ENCODE measurements at regions not wholly inside any gene's neighbourhood (a gene's known extent, or its start where the extent isn't known, plus 50 kb on each side); places are given as distances from the start of the nearest gene placed in this dataset.

DNA sequence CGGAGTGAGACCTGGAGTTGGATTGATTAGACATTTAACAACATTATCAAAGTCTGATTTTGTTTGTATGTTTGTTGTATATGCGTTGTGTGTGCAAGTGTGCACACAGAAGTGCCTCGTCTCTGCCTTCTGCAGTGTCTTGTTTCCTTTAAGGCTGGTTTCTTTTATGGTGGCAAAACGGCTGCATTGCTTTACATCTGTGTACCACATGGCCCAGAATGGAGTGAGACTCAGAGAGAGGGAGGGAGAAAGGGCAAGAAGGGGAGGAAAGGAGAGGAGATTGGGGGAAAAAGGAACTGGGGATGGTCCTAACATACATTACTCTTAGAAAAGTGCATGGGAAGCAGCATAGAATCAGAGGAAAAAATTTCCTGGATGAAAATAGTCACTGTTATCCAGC is 99.7 kb upstream of the WLS start:
- no peaks in the 10 kb centered on the region for H3K9me3 ChIP-seq (ENCODE audit: insufficient read depth, low read length)
- H3K4me1 ChIP-seq (ENCODE audit: insufficient read depth, insufficient read length), result no peaks in the 10 kb centered on the region
- no peak overlapping the region for H3K9ac ChIP-seq (ENCODE audit: insufficient read length, low read depth)
- no peak for TF ChIP-seq YY1 (IDR thresholded peaks at IDR 0.05; ENCODE audit: insufficient read depth, insufficient read length)
- TF ChIP-seq ZNF274 (IDR thresholded peaks at IDR 0.05; ENCODE audit: low read depth, low read length), result no peak
- no peak for TF ChIP-seq SUZ12 (IDR thresholded peaks at IDR 0.05; ENCODE audit: extremely low read depth, insufficient read depth, insufficient read length)
- no peaks in the 10 kb centered on the region for H3K27me3 ChIP-seq (ENCODE audit: insufficient read depth, insufficient read length)
- H3K36me3 ChIP-seq (ENCODE audit: insufficient read depth, insufficient read length, low read length), result no peaks in the 10 kb centered on the region
- DNase-seq (ENCODE audit: low read depth, low spot score), result no peak
- no peak overlapping the region for H3K4me3 ChIP-seq (ENCODE audit: insufficient read length, low read depth)

DNA sequence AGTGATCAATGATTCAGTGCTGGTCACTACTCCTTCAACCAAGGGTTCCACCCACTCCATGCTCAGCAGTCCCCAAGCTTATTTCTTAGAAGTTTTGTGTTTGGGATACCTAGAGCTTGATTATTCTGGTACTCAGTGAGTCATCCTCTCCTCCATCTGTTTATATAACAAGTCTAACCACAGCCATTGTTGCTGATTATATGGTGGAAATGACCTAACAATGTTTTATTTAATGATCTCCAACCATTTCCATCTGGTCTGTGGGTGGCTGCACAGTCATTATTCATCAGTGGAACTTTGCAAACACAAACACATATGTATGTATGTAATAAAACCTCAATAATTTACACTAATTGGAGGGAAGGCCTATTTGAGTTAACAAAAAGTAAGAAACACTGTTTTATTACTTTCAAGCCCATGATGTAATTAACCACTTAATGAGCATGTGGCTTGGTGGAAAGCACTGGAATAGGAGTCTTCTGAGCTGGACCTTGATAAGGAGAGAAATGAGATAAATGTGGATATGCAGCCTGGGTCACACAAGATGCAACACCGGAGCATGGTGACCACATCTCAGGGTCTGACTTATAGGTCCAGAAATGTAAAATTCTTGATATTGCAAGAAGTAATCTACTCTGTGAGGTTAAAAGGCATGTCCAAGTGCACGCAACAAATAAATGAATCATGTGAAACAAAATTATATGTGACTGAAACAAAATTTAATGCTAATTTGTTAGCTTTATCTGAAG is 99.0 kb upstream of the WLS start:
- no peak overlapping the region for H3K9ac ChIP-seq (ENCODE audit: insufficient read length, low read depth)
- H3K4me3 ChIP-seq (ENCODE audit: insufficient read length, low read depth), result no peak overlapping the region
- no peaks in the 10 kb centered on the region for H3K9me3 ChIP-seq (ENCODE audit: insufficient read depth, low read length)
- H3K27me3 ChIP-seq (ENCODE audit: insufficient read depth, insufficient read length), result no peaks in the 10 kb centered on the region
- no peak for DNase-seq (ENCODE audit: low read depth, low spot score)
- H3K36me3 ChIP-seq (ENCODE audit: insufficient read depth, insufficient read length, low read length), result no peaks in the 10 kb centered on the region
- no peaks in the 10 kb centered on the region for H3K4me1 ChIP-seq (ENCODE audit: insufficient read depth, insufficient read length)
- TF ChIP-seq YY1 (IDR thresholded peaks at IDR 0.05; ENCODE audit: insufficient read depth, insufficient read length), result no peak
- TF ChIP-seq ZNF274 (IDR thresholded peaks at IDR 0.05; ENCODE audit: low read depth, low read length), result no peak
- TF ChIP-seq SUZ12 (IDR thresholded peaks at IDR 0.05; ENCODE audit: extremely low read depth, insufficient read depth, insufficient read length), result no peak

DNA sequence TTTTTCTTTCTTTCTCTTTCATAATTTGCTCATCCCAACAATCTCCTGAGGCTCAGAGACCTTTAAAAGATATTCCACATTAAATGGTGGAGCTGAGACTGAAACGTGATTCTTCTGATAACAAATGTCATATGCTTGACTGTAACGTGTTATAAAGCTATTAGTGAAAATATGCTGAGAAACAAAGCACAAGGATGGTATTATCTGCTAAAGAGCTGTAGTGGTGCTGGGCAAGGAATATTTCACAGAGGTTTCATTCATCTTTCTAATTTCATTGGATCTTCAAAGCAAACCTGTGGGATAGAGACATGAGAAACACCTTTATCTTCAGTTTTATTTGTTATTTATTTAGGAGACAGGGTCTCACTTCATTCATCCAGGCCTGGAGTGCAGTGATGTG is 98.1 kb upstream of the WLS start:
- no peaks in the 10 kb centered on the region for H3K27me3 ChIP-seq (ENCODE audit: insufficient read depth, insufficient read length)
- H3K36me3 ChIP-seq (ENCODE audit: insufficient read depth, insufficient read length, low read length), result no peaks in the 10 kb centered on the region
- no peaks in the 10 kb centered on the region for H3K9me3 ChIP-seq (ENCODE audit: insufficient read depth, low read length)
- H3K4me3 ChIP-seq (ENCODE audit: insufficient read length, low read depth), result no peak overlapping the region
- no peak for TF ChIP-seq ZNF274 (IDR thresholded peaks at IDR 0.05; ENCODE audit: low read depth, low read length)
- no peak for TF ChIP-seq YY1 (IDR thresholded peaks at IDR 0.05; ENCODE audit: insufficient read depth, insufficient read length)
- no peak for TF ChIP-seq SUZ12 (IDR thresholded peaks at IDR 0.05; ENCODE audit: extremely low read depth, insufficient read depth, insufficient read length)
- no peaks in the 10 kb centered on the region for H3K4me1 ChIP-seq (ENCODE audit: insufficient read depth, insufficient read length)
- no peak for DNase-seq (ENCODE audit: low read depth, low spot score)
- no peak overlapping the region for H3K9ac ChIP-seq (ENCODE audit: insufficient read length, low read depth)

DNA sequence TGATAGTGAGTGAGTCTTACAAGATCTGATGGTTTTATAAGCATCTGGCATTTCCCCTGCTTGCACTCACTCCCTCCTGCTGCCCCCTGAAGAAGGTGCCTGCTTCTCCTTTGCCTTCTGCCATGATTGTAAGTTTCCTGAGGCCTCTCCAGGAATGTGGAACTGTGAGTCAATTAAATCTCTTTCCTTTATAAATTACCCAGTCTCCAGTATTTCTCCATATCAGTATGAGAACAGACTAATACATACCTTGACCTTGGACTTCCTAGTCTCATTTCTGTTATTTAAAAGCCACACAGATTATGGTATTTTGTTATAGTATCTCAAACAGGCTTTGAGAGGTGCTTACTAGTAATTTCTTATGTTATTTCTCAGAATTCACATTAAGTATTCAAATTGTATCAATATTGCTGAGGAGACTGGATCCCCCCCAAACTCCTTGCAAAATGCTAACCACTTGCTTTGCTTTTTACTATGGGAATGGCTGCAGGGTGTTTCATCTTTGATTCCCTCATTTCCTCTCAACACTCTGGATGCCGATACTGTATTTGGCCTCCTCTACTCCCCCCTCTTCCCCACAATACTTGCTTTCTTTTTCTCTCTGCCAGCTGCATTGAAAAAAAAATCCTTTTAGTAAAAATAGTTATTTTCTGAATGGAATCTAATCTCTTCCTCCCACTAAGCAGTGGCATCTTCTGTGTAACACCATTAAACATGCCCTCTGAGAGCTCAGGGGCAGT is 96.9 kb upstream of the WLS start:
- DNase-seq (ENCODE audit: low read depth, low spot score), result no peak
- no peaks in the 10 kb centered on the region for H3K27me3 ChIP-seq (ENCODE audit: insufficient read depth, insufficient read length)
- H3K4me3 ChIP-seq (ENCODE audit: insufficient read length, low read depth), result no peak overlapping the region
- no peaks in the 10 kb centered on the region for H3K36me3 ChIP-seq (ENCODE audit: insufficient read depth, insufficient read length, low read length)
- TF ChIP-seq YY1 (IDR thresholded peaks at IDR 0.05; ENCODE audit: insufficient read depth, insufficient read length) (no peak), ZNF274 (IDR thresholded peaks at IDR 0.05; ENCODE audit: low read depth, low read length) (no peak), SUZ12 (IDR thresholded peaks at IDR 0.05; ENCODE audit: extremely low read depth, insufficient read depth, insufficient read length) (no peak)
- no peaks in the 10 kb centered on the region for H3K4me1 ChIP-seq (ENCODE audit: insufficient read depth, insufficient read length)
- H3K9me3 ChIP-seq (ENCODE audit: insufficient read depth, low read length), result no peaks in the 10 kb centered on the region
- no peak overlapping the region for H3K9ac ChIP-seq (ENCODE audit: insufficient read length, low read depth)

DNA sequence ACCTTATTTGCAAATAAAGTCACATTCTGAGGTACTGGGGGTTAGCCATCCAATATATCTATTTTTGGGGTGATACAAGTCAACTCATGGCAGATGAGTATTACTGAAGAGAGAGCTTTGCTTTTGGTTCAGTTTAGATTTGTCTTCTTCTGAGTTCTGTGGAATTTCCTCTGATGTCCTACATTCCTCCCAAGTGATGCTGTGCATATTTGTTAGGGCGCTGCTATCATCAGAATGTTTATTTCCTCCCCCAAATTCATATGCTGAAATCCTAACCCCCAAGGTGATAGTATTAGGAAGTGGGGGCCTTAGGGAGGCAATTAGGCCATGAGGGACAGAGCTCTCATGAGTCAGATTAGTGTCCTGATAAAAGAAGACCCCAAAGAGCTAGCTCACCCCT is 96.2 kb upstream of the WLS start:
- H3K36me3 ChIP-seq (ENCODE audit: insufficient read depth, insufficient read length, low read length), result no peaks in the 10 kb centered on the region

DNA sequence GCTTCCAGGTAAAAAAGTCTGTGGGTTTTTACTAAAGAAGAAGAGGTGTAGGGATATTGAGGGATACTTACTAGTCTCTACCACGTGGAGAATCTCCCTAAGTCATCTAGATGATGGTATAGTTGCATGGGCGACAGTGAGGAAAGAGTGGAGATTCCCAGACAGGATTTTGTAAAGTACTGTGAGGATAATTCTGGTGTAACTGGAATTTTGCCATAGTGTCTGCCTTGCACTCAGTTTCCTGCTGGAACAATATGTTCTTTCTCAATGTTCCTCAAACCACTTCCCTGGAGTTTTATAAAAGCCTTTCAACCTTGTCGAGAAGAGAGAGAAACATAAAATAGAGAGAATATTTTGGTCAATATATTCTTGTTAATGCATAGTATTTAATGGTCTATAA is 95.1 kb upstream of the WLS start:
- H3K9ac ChIP-seq (ENCODE audit: insufficient read length, low read depth), result no peak overlapping the region
- no peak overlapping the region for H3K4me3 ChIP-seq (ENCODE audit: insufficient read length, low read depth)
- no peaks in the 10 kb centered on the region for H3K4me1 ChIP-seq (ENCODE audit: insufficient read depth, insufficient read length)
- TF ChIP-seq YY1 (IDR thresholded peaks at IDR 0.05; ENCODE audit: insufficient read depth, insufficient read length) (no peak), SUZ12 (IDR thresholded peaks at IDR 0.05; ENCODE audit: extremely low read depth, insufficient read depth, insufficient read length) (no peak), ZNF274 (IDR thresholded peaks at IDR 0.05; ENCODE audit: low read depth, low read length) (no peak)
- H3K36me3 ChIP-seq (ENCODE audit: insufficient read depth, insufficient read length, low read length), result no peaks in the 10 kb centered on the region
- H3K9me3 ChIP-seq (ENCODE audit: insufficient read depth, low read length), result no peaks in the 10 kb centered on the region
- H3K27me3 ChIP-seq (ENCODE audit: insufficient read depth, insufficient read length), result no peaks in the 10 kb centered on the region
- DNase-seq (ENCODE audit: low read depth, low spot score), result no peak

More for the DNA sequence above, 96.2 kb upstream of the WLS start:
- H3K4me1 ChIP-seq (ENCODE audit: insufficient read depth, insufficient read length), result no peaks in the 10 kb centered on the region
- H3K27me3 ChIP-seq (ENCODE audit: insufficient read depth, insufficient read length), result no peaks in the 10 kb centered on the region
- H3K4me3 ChIP-seq (ENCODE audit: insufficient read length, low read depth), result no peak overlapping the region
- no peak for DNase-seq (ENCODE audit: low read depth, low spot score)
- TF ChIP-seq ZNF274 (IDR thresholded peaks at IDR 0.05; ENCODE audit: low read depth, low read length) (no peak), YY1 (IDR thresholded peaks at IDR 0.05; ENCODE audit: insufficient read depth, insufficient read length) (no peak), SUZ12 (IDR thresholded peaks at IDR 0.05; ENCODE audit: extremely low read depth, insufficient read depth, insufficient read length) (no peak)
- H3K9ac ChIP-seq (ENCODE audit: insufficient read length, low read depth), result no peak overlapping the region
- H3K9me3 ChIP-seq (ENCODE audit: insufficient read depth, low read length), result no peaks in the 10 kb centered on the region

DNA sequence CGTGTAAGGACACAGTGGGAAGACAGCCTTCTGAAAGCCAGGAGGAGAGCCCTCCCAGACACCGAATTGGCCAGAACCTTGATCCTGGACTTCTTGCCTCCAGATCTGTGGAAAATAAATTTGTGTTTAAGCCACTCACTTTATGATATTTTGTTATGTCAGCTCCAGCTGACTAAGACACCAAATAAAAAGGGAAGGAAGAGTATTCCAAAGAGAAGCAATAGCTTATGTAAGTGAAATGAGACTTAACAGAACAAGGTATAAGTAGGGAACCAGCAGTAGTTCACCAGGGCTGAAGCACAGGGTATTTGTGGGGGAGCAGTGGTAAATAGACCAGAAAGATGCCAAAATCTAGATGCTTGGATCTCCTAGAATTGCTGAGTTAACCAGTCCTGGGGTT is 94.2 kb upstream of the WLS start:
- Histone ChIP-seq H3K27me3 (ENCODE audit: insufficient read depth, insufficient read length) (no peaks in the 10 kb centered on the region), H3K36me3 (ENCODE audit: insufficient read depth, insufficient read length, low read length) (no peaks in the 10 kb centered on the region), H3K4me3 (ENCODE audit: insufficient read length, low read depth) (no peak overlapping the region), H3K9me3 (ENCODE audit: insufficient read depth, low read length) (no peaks in the 10 kb centered on the region), H3K4me1 (ENCODE audit: insufficient read depth, insufficient read length) (no peaks in the 10 kb centered on the region), H3K9ac (ENCODE audit: insufficient read length, low read depth) (no peak overlapping the region)
- TF ChIP-seq SUZ12 (IDR thresholded peaks at IDR 0.05; ENCODE audit: extremely low read depth, insufficient read depth, insufficient read length), result no peak
- no peak for TF ChIP-seq YY1 (IDR thresholded peaks at IDR 0.05; ENCODE audit: insufficient read depth, insufficient read length)
- no peak for TF ChIP-seq ZNF274 (IDR thresholded peaks at IDR 0.05; ENCODE audit: low read depth, low read length)
- DNase-seq (ENCODE audit: low read depth, low spot score), result no peak

Data from NT2/D1 (cell line).